NCI-H1436 (cell line): ENCODE measurements at regions not wholly inside any gene's neighbourhood (a gene's known extent, or its start where the extent isn't known, plus 50 kb on each side); places are given as distances from the start of the nearest gene placed in this dataset.

Experiments
- DNase-seq: peaks from one replicate; lab custom pipeline; 2025; lab: John Stamatoyannopoulos, UW

DNA sequence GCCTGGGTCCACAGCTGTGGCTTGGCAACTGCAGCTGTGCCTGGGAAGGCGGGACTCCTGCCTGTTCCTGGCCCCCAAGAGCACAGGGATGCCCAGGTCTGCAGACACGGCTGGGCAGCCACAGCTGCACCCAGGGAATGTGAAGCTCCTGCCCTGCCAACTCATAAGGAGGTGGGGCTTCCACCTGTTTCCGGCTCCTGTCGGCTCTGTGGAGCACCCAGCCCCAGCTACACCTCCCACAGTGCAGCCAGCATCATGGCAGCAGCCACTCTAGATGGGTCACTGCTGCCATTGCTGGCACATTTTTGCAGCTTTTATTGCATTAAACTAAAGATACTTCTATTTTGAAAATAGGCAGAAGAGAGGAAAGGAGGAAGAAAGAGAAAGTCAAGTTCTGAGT is 207.9 kb downstream of the SAMD5 start:
- DNase-seq, result no peak

DNA sequence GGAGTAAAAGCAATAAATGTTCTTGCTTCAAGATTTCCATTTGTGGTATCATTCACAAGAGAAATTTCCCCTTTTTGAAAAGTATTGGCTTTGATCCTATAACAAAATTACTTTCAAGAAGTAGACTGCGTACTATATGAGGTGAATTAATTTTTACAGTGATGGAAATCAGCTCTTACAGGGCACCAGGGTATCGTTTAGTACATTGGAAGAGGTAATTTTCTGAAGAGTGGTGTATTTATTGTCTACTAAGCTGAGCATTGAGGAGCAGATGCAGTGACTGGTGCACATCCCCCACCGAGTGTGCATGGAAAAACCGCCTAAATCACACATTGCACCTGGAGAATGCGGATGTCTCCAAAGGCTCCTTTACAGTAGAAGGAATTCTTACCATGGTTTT is 209.5 kb downstream of the SAMD5 start:
- DNase-seq, result no peak

DNA sequence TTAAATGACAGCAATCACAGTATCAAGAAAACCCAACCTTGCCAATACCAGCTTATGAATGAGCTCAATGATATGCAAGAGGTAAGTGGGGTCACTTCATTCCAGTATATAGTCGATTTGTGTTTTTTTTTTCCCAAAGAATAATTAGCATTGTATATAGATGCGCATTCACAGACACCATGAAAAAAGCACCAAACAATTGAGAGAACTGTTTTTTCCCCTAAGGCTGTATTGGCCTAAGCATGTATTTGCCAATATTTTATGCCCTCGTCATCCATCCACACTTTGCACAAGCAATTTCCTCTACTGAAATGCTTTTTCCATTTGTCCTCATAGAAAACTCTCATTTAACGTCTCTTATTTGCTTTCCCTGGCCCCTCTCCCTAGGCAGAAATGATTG is 213.7 kb downstream of the SAMD5 start:
- DNase-seq, result no peak

DNA sequence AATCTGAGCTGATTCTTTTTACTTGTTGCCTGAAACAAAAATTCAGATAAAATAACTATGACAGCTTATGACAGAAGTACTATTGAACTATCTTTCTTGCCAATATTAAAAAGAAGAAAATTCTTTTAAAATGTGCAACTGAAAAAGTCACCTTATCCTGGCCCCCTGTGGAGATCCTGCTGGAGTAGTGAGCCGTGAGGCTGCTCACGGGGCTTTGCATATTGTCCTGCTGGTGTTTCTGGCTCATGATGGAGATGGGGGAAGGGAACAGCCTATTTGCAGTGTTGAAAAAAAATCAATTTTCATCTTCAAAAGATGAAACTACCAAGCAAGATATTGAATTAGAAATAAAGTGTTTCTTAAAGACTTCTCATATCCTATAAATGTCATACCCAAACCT is 216.0 kb downstream of the SAMD5 start:
- DNase-seq, result no peak

DNA sequence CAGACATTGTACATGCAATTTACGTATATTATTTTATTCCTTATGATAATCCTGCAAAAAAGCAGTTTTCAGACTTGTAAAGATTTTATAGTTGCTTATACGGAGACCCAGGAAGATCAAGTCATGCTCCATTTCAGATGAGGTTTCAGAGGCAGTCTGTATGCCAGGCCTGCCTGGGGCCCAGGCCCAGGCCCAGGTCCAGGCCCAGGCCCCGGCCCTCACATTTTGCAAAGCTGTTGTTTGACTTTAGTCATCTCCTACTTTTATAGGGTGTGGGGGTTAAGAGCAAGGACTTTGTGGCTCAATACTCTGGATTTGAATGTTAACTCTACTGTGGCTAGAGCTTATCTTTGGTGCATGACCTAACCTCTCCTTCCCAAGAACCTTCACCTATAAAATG is 217.9 kb downstream of the SAMD5 start:
- no peak for DNase-seq

DNA sequence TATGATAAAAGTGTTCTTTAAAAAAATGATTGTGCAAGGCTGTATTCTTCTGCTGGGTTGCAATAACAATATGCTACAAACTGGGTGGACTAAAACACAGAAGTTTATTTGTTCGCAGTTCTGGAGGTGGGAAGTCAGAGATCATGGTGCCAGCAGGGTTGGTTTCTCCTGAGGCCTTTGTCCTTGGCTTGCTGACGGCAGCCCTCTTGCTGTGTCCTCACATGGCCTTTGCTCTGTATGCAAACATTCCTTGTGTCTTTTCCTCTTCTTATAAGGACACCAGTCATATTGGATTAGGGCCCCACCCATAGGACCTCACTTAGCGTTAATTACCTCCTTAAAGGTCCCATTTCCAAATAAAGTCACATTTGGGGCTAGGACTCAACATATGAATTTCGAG is 220.4 kb downstream of the SAMD5 start:
- DNase-seq, result no peak

DNA sequence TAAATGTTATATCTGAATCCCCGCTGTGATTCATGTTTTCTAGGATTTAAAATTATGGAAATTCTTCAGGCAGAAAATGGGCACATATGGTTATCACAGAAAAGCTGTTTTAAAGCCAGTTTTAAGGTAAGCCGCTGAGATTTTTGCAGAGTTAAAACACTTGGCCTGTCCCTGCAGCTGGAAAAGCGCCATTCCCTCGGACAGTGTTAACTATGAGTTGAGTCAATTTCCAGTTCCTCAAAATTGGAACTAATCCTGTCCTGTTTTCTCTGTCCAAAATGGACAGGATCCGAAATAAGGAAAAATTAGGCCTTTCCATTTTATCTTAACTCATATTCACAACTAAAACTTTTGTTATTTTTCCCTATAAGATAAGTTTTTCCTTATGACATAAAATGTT is 225.2 kb downstream of the SAMD5 start:
- DNase-seq, result no peak

DNA sequence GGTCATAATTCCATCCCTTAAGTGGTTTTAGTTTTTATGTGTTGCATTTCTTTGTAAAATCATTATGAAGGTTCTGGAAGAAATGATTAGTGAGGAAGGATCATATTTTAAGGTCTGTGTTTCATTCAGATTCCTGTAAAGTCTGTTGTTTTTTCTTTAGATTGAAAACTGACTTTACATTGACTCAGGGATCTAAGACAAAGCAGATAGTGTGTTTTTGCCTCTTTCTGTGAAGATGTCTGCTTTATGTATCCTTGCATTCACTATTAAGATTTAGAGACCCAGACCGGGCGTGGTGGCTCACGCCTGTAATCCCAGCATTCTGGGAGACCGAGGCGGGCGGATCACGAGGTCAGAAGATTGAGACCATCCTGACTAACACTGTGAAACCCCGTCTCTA is 225.7 kb downstream of the SAMD5 start:
- DNase-seq, result no peak

DNA sequence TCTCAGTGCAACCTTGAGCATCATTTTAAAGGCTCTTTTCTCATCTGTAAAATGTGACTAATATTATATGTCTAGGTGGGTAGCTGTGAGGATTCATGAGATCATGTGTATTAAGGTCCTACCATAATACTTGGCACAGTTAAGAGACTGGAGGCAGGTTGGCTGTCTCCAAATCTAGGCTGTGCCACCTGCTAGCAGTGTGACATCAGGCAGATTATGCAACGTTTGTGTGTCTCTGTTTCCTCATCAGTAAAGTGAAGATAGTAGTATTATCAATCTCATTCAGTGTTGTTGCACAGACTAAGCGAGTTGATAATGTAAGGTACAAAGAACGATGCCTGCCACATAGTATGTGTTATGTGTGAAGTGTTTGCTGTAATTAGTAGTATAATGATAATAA is 227.4 kb downstream of the SAMD5 start:
- no peak for DNase-seq

DNA sequence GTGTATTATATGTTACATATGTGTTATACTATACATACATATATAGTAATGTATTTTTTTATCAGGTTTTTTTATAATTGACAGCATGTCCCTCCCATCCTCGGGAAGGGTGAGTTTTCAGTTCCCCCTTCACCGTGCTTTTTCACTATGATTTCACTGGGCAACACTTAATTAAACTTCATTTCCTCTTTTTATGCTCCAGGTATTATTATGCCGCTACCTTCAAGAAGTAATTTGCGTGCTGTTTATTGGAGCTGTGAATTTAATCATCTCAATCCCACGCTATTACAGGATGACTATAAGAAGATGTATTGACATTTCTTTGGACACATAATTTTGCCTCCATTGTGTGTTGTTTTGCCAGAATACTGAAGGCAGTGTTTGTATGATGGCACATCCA is 228.6 kb downstream of the SAMD5 start:
- DNase-seq, result no peak

DNA sequence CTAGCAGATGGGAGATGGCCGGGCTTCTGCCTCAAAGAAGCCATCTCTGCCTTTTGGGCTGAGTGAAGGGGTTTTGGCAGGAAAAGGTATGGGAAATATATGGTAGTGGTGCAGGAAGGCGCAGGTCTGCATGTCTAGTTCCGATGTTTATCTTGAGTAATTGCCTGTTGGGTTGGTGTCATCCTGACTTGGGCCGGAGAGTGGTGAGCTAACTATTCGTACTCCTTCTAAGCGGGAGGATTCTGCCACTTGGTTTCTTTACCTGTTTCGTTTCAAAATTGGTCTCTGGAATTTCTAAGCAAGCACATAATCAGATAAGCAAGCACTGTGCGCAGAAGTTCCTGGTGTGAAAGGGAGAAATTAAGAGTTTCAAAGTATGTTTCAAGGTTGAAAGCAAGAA is 229.6 kb downstream of the SAMD5 start:
- DNase-seq, result no peak

DNA sequence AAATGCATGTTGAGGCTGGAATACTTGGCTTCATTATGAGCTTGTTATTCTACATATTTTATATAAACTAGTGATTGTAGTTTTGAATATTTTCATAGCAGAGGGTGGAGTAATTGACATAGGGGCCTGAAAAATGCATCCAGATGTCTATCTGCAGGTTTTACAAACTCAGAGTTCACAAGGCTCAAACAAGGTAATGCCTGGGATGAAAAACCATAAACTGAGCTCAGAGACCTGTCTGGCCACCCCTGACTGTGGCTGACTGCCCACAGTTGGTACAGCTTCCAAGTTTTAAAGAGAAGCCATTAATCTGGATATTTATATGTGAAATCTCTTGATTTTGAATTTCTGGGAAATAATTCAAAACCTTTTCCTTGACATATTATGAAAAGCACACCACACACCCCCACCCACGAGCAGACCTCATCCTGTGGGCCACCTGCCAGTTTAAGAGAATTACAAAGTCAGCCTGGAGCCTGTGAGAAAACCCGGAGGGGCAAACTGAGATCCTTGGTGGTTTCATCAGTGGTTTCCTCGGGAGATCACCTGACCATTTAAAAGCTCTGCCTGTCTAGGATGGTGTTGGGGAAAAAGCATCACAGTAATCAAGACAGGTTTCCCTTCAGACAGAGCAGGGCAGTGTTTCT is 230.1 kb downstream of the SAMD5 start:
- DNase-seq, result no peak

DNA sequence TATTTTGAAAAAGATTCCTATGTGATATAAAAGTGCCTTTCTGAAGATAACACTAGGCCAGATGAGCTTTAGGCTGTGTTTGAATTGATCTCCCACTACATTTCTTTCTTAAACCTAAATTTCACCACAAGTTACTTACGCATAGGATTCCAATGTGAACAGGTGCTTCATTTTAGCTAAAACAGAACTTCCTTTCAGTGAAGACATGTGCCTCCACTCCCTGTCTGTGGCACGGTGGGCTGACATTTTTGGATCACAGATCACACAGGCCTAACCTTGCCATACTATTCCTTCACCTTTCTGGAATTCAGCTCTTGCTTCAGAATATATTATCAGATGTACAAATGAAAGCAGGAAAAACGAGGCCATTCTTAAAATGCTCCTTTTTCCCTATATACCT is 231.8 kb downstream of the SAMD5 start:
- DNase-seq, result no peak

DNA sequence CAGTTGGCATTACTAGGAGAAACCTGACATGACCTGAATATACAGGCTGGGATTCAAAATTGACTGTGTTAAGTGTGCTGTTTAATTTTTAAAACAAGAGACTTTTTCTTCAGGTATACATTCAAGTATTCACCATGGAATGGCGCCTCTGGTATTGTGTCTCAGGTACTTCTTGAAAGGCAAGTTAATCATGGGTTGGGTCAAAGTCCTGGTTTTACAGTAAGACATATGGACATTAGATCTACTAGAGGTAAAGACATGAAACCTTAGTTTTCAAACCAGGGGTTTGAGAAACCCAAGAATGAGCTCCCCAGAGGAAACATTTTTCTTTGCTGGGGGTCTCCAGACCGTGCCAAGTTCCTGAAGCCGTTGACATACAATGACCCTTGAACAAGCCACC is 232.4 kb downstream of the SAMD5 start:
- no peak for DNase-seq

DNA sequence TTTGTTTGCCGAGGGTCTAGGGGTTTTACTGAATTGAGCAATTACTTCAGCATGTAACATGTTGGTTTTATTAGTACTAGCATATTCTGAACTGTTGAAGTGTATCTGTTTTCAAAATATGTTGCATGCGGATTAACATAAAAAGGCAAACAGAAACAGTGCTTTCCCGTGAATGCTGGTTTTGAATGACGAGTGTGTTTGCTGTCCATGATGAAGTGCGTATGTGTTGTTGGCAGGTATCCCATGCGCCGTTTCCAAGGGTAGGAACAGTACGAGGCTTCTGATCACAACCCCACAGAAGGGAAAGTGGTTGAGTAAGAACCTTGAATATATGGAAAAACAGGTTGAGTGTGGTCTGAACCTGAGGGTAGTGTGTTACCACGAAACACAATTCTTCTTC is 232.9 kb downstream of the SAMD5 start:
- no peak for DNase-seq

DNA sequence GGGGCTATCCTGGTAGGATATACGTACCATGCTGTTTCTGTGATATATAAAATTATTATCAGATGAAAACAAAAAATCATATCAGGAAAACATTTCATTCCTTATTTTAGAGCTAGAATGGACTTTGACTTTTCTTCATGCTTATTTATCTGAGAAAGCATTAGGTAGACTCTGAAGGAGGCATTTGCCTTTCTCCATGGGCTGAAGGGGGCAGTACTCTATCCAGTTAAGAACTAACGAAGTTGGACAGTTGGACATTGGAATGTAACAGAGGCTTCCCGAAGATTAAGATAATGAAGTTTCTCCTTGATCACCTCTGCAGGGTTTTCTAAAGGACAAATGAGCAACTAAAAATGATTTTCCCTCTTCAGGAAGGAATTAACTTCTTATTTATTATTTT is 233.9 kb downstream of the SAMD5 start:
- DNase-seq, result no peak

DNA sequence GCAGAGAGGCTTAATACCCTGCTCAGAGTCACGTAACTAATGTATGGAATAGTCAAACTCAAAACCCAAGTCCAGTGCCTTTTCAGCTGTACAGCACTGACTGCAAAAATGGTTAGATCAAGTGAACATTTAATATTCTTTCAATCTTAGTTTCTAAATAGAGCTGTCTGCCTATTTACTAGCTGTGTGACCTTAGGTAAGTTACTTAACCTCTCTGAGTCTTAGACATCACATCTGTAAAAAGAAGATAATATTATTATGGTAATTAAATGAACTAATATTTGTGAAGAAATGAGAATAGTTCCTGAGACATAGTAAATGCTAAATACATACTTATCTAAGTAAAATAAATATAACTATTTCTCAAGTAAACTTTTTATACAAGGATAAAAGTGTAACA is 235.5 kb downstream of the SAMD5 start:
- no peak for DNase-seq

DNA sequence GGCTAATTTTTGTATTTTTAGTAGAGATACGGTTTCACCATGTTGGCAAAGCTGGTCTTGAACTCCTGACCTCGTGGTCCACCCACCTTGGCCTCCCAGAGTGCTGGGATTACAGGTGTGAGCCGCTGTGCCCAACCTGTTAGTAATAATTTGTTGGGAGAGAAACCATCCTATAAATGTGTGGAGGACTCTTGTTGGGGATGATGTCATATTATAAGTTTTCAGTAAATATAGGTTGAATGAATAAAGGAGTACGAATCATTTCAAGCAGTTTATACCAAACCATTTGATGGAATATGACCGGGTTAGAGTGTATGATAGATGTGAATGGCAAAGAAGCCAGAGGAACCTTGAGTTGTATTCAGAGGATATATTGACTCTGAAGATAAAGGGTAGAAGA is 240.8 kb downstream of the SAMD5 start:
- no peak for DNase-seq

DNA sequence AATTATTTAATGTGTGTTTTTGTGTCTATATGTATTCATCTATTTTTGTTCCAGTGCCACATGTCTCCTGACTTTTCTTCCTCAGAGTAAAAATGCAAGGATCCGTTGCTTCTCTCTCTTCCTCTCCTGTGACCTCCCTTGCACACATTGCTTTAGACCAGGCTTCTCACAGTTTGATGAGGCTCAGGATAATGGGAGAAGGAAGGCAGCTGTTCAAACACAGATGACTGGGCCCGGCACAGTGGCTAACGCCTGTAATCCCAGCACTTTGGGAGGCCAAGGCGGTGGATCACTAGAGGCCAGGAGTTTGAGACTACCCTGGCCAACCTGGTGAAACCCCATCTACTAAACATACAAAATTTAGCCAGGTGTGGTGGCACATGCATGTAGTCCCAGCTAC is 241.9 kb downstream of the SAMD5 start:
- no peak for DNase-seq

DNA sequence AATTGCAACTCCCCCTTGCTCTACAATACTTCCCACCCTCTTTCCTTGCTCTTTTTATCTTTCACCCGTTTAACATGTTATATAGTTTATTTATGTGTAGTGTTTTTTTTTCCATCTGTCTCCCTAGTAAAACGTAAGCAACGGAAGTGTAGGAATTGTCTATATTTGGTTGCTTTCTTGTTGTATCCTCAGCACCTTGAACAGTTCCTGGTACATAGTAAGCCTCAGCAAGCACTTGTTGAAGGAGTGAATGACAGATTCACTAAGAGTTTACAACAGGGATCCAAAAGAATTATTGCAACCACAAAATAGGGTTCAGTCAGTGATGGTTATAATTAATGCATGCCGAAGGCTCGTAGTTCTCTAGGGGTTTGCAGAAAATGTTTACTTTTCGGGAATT is 242.7 kb downstream of the SAMD5 start:
- DNase-seq, result no peak

DNA sequence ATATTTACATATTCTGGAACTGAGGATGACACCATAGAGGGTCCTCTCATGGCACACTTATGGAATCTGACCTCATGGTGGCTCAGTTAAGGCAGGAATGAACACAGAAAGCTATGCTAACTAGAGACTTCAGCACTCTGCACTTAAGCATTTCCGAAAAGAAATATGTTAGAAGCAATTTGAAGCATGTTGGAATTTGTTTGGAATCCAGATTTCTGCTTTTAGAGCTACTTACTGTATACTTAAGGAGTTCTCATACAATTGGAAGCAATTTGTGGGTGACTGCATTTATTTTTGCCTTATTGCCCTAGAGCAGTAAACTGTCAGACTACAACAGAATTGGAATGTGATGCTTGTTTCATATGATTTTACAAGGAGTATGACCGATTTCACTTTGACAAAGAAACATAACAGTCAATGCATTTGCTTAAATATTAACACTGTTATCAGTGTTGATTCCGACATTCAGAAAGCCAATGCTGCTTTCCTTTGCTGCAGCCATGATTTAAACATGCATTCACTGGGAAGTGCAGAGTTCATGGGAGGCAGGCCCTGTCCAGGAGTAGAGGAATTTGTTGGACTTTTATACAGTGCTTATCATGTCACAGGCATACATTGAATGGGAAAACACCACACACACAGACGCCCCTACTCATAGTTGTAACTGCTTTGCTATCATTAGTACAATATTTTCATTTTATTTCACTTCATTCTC is 244.4 kb downstream of the SAMD5 start:
- DNase-seq, result no peak

DNA sequence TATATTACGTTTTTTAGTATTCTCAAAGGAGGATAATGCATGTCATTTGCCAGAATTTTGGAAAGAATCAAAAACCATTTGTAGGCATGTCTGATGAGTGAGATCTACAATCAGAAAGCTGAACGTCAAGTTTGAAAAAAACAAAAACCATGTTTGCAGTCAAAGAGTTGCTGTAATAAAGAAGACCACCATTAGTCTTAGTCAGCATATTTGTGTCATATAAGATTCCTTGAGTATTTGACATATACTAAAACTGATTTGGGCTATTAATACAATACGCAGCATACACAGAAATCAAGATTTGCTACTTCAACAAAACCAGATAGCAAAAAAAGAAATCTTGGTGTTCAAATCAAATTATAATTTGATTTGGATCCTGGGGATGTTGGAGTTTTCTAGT is 247.5 kb downstream of the SAMD5 start:
- DNase-seq, result no peak

DNA sequence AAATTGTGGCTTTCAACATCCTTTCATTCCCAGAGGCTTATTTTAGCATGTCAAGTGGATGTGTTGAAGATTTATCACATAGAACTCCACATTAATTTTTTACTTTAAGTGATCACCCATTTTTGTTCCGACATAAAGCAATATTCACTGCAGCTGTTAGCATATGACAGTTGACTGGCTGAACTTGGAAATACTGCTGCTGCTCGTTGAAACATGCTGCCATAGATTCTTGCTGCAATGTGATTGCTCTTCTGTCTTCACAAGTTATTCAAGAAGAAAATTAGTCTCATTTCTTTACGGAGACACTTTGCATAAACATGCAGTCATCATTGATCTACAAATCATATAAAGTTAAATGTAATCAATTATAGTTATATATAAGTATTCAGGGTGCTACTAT is 248.4 kb downstream of the SAMD5 start:
- no peak for DNase-seq

DNA sequence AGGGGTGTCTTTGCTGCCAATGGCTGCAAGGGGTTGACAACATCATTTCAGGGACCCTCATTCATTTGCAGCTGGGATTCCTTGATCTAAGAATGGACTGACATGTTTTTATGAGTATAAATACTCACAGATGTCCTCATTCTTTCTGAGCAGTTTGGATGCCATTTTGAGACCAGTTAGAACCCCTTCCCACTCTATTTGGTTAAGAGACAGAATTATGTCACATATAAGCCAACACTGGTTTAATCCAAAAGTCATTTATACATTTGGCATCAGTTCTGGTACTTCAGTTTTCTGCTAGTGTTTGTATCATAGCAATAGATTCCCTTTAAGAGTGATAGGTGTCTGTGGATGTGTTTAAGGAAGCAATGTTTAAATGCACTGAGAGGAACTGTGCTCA is 248.8 kb downstream of the SAMD5 start:
- DNase-seq, result no peak
